ENCODE measurements at regions not wholly inside any gene's neighbourhood (a gene's known extent, or its start where the extent isn't known, plus 50 kb on each side); places are given as distances from the start of the nearest gene placed in this dataset.

GRCh38 chr4:164304101-164304639 is 449.8 kb upstream of the SMIM31 start:
- Histone ChIP-seq H3K27ac (no peak overlapping the region), H3K9me3 (no peaks in the 10 kb centered on the region), H3K4me3 (no peak overlapping the region), H3K36me3 (no peaks in the 10 kb centered on the region), H3K27me3 (no peaks in the 10 kb centered on the region), H3K4me1 (no peaks in the 10 kb centered on the region)
- TF ChIP-seq CTCF (IDR thresholded peaks at IDR 0.05) = no peak
- intact Hi-C loops (cut with DNase I) = no loop called here
- ATAC-seq (no peak), DNase-seq (no peak)
- WGBS, 2 donors = 63 to 66% methylated on average over 2 of the region's 2 CpGs

GRCh38 chr4:164304861-164305260 is 449.1 kb upstream of the SMIM31 start:
- TF ChIP-seq CTCF (IDR thresholded peaks at IDR 0.05) = no peak
- DNase-seq (no peak), ATAC-seq (no peak)
- 80% methylated on average over 2 of the region's 2 CpGs for WGBS, 2 donors
- Histone ChIP-seq H3K36me3 (no peaks in the 10 kb centered on the region), H3K9me3 (no peaks in the 10 kb centered on the region), H3K4me1 (no peaks in the 10 kb centered on the region), H3K27me3 (no peaks in the 10 kb centered on the region), H3K4me3 (no peak overlapping the region), H3K27ac (no peak overlapping the region)
- intact Hi-C loops (cut with DNase I) = no loop called here

DNA sequence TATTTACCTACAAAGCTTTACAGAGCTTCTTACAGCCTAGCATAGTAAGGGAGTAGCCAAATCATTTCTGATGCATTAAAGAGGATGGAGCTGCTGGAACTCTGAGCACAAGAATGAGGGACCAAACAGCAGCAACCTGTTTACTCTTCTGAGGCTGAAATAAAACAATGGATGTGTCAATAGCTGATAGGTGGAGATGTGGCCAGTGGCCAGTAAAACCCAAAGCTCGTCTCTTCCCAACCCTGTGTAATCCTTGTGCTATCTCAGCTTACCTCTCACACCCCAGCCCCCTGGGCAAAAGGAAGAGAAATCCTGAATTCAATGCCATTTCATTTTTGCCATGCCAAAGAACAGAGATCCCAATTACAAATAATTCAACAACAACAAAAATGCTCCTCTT is 446.7 kb upstream of the SMIM31 start:
- no peaks in the 10 kb centered on the region for H3K9me3 ChIP-seq
- H3K27ac ChIP-seq = no peak overlapping the region
- TF ChIP-seq CTCF (IDR thresholded peaks at IDR 0.05) = no peak
- ATAC-seq (no peak), DNase-seq (no peak)
- 42 to 70% methylated on average over 1 of the region's 1 CpG for WGBS, 2 donors
- no peaks in the 10 kb centered on the region for H3K27me3 ChIP-seq
- H3K4me3 ChIP-seq = no peak overlapping the region
- intact Hi-C loops (cut with DNase I) = no loop called here
- H3K36me3 ChIP-seq = no peaks in the 10 kb centered on the region
- H3K4me1 ChIP-seq = no peaks in the 10 kb centered on the region

GRCh38 chr4:164312671-164313070 is 441.3 kb upstream of the SMIM31 start:
- 90 to 92% methylated on average over 6 of the region's 6 CpGs for WGBS, 2 donors
- DNase-seq (no peak), ATAC-seq (no peak)
- intact Hi-C loops (cut with DNase I) = no loop called here
- H3K36me3 ChIP-seq = no peaks in the 10 kb centered on the region
- no peaks in the 10 kb centered on the region for H3K4me1 ChIP-seq
- H3K27ac ChIP-seq = no peak overlapping the region
- peaks cover 0 to 3% (median 0%) of the 10 kb centered on the region in 11 donors for H3K9me3 ChIP-seq
- no peak overlapping the region for H3K4me3 ChIP-seq
- no peak for TF ChIP-seq CTCF (IDR thresholded peaks at IDR 0.05)
- no peaks in the 10 kb centered on the region for H3K27me3 ChIP-seq
